AG04449 (cell line): ENCODE measurements at regions not wholly inside any gene's neighbourhood (a gene's known extent, or its start where the extent isn't known, plus 50 kb on each side); places are given as distances from the start of the nearest gene placed in this dataset.

Source experiments
- CTCF ChIA-PET: fragments of 350-600 bp; formaldehyde crosslinking; extraction: SDS; loops from one replicate; lab custom pipeline; 2021; ENCODE audit warnings: antibody characterized with exemption; lab: Yijun Ruan, JAX
- POLR2A ChIA-PET: fragments of 400-600, 350-600 bp; formaldehyde crosslinking; extraction: SDS; loops from one replicate; lab custom pipeline; 2020; ENCODE audit warnings: antibody characterized with exemption, inconsistent platforms; lab: Yijun Ruan, JAX
- DNase-seq: peaks from one replicate; pipeline ENCODE4 v3.0.0-alpha.2; 2010; ENCODE audit warnings: low read depth, low spot score
- H3K4me3 ChIP-seq: 2 replicates; pipeline ENCODE4 v1.5.1; 2011; ENCODE audit warnings: low read depth, mild to moderate bottlenecking, control low read depth, low read length
- TF ChIP-seq, protein P1 (sequence below): IDR thresholded peaks from one replicate; pipeline ENCODE4 v1.5.1; 2011; ENCODE audit warnings: mild to moderate bottlenecking, moderate library complexity, low read length, control low read depth, inconsistent platforms; ENCODE audit not compliant: insufficient read depth; ENCODE audit errors: missing control alignments

DNA sequence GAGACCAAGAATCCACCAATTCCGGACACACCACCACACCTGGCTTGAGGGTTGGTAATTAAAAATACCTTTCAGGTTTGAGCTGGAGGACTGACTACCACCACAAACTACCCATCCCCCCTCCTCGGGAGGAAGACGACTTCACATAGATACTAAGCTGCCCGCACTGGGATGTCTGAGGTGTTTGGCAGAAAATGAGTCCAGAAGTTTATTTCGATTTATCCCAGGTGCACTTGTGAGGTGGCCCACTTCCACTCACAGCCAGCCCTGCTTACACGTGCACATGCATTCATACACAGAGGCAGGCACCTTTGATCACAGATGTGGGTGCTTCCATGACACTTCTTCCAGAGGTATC lies 187.1 kb downstream of the ID4 start:
- ChIA-PET CTCF (no interaction called here), POLR2A (no interaction called here)
- no peak overlapping the region for H3K4me3 ChIP-seq
- TF ChIP-seq, protein P1, sequence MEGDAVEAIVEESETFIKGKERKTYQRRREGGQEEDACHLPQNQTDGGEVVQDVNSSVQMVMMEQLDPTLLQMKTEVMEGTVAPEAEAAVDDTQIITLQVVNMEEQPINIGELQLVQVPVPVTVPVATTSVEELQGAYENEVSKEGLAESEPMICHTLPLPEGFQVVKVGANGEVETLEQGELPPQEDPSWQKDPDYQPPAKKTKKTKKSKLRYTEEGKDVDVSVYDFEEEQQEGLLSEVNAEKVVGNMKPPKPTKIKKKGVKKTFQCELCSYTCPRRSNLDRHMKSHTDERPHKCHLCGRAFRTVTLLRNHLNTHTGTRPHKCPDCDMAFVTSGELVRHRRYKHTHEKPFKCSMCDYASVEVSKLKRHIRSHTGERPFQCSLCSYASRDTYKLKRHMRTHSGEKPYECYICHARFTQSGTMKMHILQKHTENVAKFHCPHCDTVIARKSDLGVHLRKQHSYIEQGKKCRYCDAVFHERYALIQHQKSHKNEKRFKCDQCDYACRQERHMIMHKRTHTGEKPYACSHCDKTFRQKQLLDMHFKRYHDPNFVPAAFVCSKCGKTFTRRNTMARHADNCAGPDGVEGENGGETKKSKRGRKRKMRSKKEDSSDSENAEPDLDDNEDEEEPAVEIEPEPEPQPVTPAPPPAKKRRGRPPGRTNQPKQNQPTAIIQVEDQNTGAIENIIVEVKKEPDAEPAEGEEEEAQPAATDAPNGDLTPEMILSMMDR = no peak
- DNase-seq = no peak

DNA sequence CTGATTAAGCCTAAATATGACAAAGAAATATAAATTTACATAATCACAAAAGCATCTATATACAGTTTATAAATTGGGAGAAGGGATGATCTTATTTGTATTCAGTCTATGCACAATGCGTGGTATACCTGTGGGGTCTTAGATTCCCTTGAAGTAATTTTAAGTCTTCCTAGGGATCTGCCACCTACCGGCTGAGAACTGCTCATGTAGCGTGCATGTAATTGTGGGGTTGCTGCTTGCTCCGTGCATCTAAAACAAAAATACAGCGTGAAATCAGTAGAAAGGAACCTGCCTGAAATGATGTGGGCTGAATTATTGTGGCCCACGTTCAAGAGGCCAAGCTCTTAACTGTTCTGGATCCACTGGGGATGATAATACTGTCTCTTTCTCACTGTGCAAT lies 187.3 kb downstream of the MBOAT1 start:
- no peak overlapping the region for H3K4me3 ChIP-seq
- no peak for DNase-seq
- CTCF ChIA-PET = no interaction called here
- POLR2A ChIA-PET = no interaction called here
- TF ChIP-seq, protein P1 = no peak

DNA sequence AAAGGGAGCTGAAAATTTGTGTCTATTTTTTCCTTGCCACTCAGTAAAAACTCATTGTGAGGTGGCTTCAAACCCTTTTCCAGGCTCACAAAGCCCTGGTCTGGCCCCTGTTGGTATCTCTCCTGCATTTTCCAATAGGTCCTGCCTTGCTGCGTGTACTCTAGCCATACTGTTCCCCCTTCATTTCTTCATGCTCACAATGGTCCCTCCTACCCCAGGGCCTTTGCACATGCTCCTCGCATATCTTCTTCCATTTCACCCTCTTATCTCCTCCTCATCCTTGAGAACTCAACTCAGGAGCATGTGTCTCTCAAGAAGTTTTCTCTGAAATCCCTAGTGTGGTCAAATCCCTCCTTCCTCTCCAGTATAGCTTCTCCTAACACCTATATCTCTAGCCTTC lies 186.6 kb downstream of the MBOAT1 start:
- DNase-seq = no peak
- no peak overlapping the region for H3K4me3 ChIP-seq
- POLR2A ChIA-PET = no interaction called here
- CTCF ChIA-PET = no interaction called here
- TF ChIP-seq, protein P1 = no peak

DNA sequence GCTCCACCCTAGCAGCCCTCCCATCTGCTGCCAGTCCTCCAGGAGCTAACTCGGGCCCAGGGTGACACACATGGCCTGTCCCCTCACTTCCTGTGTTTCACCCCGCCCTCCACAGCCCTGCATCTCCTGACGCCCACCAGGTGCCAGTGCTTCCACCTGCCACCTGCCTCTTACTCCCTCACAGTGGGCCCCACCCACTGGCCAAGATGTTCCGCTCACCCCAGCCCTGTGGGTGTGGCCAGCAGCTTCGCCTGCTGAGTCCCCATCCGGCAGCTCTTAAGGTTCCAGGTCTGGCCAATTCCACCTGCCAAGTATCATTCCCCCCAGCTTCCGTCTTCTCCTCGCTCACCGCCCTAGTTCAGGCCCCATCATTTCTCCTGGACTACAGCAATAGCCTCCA lies 184.1 kb downstream of the MBOAT1 start:
- H3K4me3 ChIP-seq = no peak overlapping the region
- CTCF ChIA-PET = no interaction called here
- TF ChIP-seq, protein P1 = no peak
- no peak for DNase-seq
- POLR2A ChIA-PET = no interaction called here

DNA sequence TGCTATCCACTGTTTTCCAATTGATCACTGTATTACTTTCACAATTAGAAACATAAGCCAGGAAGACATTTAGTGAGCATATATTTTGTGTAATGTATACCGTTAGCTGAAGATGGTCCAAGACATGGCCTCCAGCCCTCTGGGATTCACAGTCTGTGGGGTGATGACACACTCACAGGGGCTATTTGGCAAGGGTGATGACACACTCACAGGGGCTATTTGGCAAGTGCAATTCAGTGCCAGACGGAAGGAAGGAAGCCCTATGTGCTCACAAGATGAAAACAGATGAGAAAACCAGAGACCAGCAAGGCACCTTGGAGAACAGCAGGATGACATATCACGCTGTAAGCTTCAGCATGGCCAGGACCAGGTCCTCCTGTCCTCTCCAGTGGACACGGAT lies 183.7 kb downstream of the MBOAT1 start:
- ChIA-PET POLR2A (no interaction called here), CTCF (no interaction called here)
- TF ChIP-seq, protein P1 = no peak
- H3K4me3 ChIP-seq = no peak overlapping the region
- DNase-seq = no peak

DNA sequence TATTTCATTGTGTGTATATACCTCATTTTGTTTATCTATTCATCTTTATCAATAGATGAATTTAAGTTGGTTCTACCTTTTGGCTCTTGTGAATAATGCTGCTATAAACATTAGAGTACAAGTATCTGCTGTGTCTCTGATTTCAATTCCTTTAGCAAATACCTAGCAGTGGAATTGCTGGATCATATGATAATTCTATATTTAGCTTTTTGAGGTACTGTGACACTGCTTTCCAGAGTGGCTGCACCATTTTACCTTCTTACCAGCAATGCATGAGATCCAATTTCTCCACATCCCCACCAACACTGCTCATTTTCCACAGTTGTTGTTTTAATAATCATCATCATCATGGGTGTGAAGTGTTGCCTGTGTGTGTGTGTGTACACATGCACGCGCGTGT lies 182.3 kb downstream of the MBOAT1 start:
- ChIA-PET POLR2A (no interaction called here), CTCF (no interaction called here)
- TF ChIP-seq, protein P1 = no peak
- DNase-seq = no peak
- no peak overlapping the region for H3K4me3 ChIP-seq
